Kidney (tissue), 13 donors: ENCODE measurements at regions not wholly inside any gene's neighbourhood (a gene's known extent, or its start where the extent isn't known, plus 50 kb on each side); places are given as distances from the start of the nearest gene placed in this dataset.

Experiments used
- DNase-seq, 5 donors: peaks; one replicate each; pipeline ENCODE4 v3.0.0-alpha.2; 2013 to 2020
- FAIRE-seq: peaks from 2 replicates; lab custom pipeline; 2012; peaks lifted over from hg19 to GRCh38; lab: Jason Lieb, UNC
- H3K27ac ChIP-seq, 2 donors: one replicate each; pipeline ENCODE4 v1.7.0; 2013; ENCODE audit warnings: low read depth in 2 of 2, low read length in 2 of 2, inconsistent platforms in 1 of 2
- H3K27me3 ChIP-seq: one replicate; pipeline ENCODE4 v1.7.1; 2013; ENCODE audit warnings: low read length, inconsistent platforms; ENCODE audit not compliant: control insufficient read depth, insufficient read depth
- H3K36me3 ChIP-seq, 3 donors: one replicate each; pipeline versions ENCODE4 v1.7.0 to v1.7.1; 2013; ENCODE audit warnings: low read length in 3 of 3, control low read depth in 1 of 3, inconsistent platforms in 1 of 3; ENCODE audit not compliant: insufficient read depth in 3 of 3, control insufficient read depth in 2 of 3
- H3K4me1 ChIP-seq, 3 donors: one replicate each; pipeline versions ENCODE4 v1.7.0 to v1.7.1; 2013; ENCODE audit warnings: low read length in 3 of 3, inconsistent platforms in 1 of 3, low read depth in 1 of 3; ENCODE audit not compliant: control insufficient read depth in 2 of 3, insufficient read depth in 2 of 3
- H3K4me3 ChIP-seq, 3 donors: one replicate each; pipeline versions ENCODE4 v1.7.0 to v1.8.1; 2013; ENCODE audit warnings: low read length in 3 of 3, control low read depth in 1 of 3, inconsistent platforms in 1 of 3
- H3K9ac ChIP-seq, 3 donors: one replicate each; pipeline versions ENCODE4 v1.7.0 to v1.7.1; 2013; ENCODE audit warnings: low read length in 3 of 3, control low read depth in 1 of 3, inconsistent platforms in 1 of 3
- H3K9me3 ChIP-seq, 3 donors: one replicate each; pipeline versions ENCODE4 v1.7.0 to v1.7.1; 2013; ENCODE audit warnings: low read length in 3 of 3, control low read depth in 1 of 3, inconsistent platforms in 1 of 3; ENCODE audit not compliant: control insufficient read depth in 2 of 3, insufficient read depth in 1 of 3
- intact Hi-C: fragments of 100-400 bp; cut with DNase I; formaldehyde crosslinking; loops from one replicate; pipeline ENCODE4 v1.11.1; 2022
- TF ChIP-seq, protein P1 (sequence below): IDR thresholded peaks from 3 replicates; pipeline ENCODE4 v1.5.1; 2012; ENCODE audit warnings: mild to moderate bottlenecking, moderate library complexity, borderline replicate concordance; ENCODE audit not compliant: insufficient read depth; ENCODE audit errors: extremely low read depth
- donor health status: control.
- donor health status: control.
- donor health status: control.
- donor health status: control.
- donor health status: control.
- donor health status: DM: yes; HTN: yes; CAD: no.
- donor health status: Normal renal cell carcinoma (clear cell type).

DNA sequence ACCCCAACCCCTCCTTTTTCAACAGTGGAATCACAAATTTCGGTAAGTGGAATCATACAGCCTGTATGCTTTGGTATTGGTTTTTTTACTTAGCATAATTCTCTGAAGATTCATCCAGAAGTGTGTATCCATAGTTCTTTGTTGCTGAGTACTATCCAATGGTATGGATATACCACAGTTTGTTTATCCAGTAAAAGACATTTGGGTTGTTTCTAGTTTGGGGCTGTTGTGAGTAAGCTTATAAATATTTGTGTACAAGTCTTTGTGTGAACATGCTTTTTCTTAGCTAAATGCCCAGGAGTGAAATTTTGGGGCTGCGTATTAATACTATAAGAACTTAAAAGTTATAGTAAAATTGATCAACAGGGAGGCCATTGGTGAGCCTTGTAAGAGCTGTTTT is 57.5 kb upstream of the GC start:
- TF ChIP-seq, protein P1, sequence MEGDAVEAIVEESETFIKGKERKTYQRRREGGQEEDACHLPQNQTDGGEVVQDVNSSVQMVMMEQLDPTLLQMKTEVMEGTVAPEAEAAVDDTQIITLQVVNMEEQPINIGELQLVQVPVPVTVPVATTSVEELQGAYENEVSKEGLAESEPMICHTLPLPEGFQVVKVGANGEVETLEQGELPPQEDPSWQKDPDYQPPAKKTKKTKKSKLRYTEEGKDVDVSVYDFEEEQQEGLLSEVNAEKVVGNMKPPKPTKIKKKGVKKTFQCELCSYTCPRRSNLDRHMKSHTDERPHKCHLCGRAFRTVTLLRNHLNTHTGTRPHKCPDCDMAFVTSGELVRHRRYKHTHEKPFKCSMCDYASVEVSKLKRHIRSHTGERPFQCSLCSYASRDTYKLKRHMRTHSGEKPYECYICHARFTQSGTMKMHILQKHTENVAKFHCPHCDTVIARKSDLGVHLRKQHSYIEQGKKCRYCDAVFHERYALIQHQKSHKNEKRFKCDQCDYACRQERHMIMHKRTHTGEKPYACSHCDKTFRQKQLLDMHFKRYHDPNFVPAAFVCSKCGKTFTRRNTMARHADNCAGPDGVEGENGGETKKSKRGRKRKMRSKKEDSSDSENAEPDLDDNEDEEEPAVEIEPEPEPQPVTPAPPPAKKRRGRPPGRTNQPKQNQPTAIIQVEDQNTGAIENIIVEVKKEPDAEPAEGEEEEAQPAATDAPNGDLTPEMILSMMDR: no peak
- no peak overlapping the region for H3K9ac ChIP-seq
- no peak overlapping the region for H3K4me3 ChIP-seq
- H3K9me3 ChIP-seq: no peaks in the 10 kb centered on the region
- no peaks in the 10 kb centered on the region for H3K36me3 ChIP-seq
- intact Hi-C loops: no loop called here
- H3K4me1 ChIP-seq: no peaks in the 10 kb centered on the region
- H3K27me3 ChIP-seq: no peaks in the 10 kb centered on the region
- no peak for FAIRE-seq
- DNase-seq: no peak
- H3K27ac ChIP-seq: no peak overlapping the region

DNA sequence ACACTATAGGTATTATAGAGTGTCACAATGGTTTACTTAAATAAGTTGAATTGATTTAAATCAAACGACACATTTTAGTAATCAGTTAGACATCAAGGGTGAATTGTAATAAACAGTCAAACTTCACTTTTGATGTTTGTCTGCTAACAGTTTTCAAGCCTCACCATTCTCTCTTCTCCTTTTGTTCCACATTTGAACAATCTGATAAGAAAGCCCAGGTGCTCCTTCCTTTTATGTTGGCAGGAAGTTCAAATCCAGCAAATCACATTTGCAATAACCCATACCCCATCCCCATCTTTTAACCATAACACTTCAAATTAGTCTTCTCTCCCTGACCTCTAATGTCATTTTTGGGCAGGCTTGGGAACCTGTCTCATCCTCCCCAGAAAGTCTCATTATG is 63.4 kb upstream of the GC start:
- H3K4me3 ChIP-seq: no peak overlapping the region
- no peaks in the 10 kb centered on the region for H3K4me1 ChIP-seq
- FAIRE-seq (no peak), DNase-seq (no peak)
- H3K27me3 ChIP-seq: no peaks in the 10 kb centered on the region
- intact Hi-C loops: no loop called here
- TF ChIP-seq, protein P1: no peak
- H3K36me3 ChIP-seq: no peaks in the 10 kb centered on the region
- no peak overlapping the region for H3K27ac ChIP-seq
- H3K9me3 ChIP-seq: no peaks in the 10 kb centered on the region
- no peak overlapping the region for H3K9ac ChIP-seq

DNA sequence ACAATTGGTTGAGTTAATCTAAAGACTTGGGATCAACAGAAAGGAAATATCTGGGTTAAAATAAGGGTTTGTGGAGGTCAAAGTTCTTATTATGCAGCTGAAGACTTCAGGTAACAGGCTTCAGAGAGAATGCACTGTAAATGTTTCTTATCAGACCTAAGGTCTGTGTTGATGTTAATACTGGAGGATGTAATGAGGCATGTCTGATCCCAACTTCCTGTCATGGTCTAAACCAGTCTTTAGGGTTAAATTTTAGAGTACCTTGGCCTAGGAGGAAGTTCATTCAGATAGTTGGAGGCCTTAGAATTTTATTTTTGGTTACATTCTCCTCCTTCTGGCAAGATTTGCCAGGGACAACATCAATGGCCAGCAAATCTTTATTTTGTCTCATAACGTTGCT is 72.1 kb upstream of the GC start:
- FAIRE-seq (no peak), DNase-seq (no peak)
- Histone ChIP-seq H3K36me3 (no peaks in the 10 kb centered on the region), H3K9me3 (no peaks in the 10 kb centered on the region), H3K4me3 (no peak overlapping the region), H3K27ac (no peak overlapping the region), H3K27me3 (no peaks in the 10 kb centered on the region), H3K4me1 (no peaks in the 10 kb centered on the region), H3K9ac (no peak overlapping the region)
- intact Hi-C loops: no loop called here
- TF ChIP-seq, protein P1: no peak
